GM18861 (cell line): ENCODE measurements at regions not wholly inside any gene's neighbourhood (a gene's known extent, or its start where the extent isn't known, plus 50 kb on each side); places are given as distances from the start of the nearest gene placed in this dataset.
"Not testable (repeated sequence)": the region's sequence is repeated elsewhere in the genome, so short reads cannot be mapped to it uniquely, and the experiment has no call there.

Source experiments
- ATAC-seq: cut with Tn5 transposase; IDR thresholded peaks from one replicate; pipeline ENCODE4 v1.9.1; 2021; ENCODE audit not compliant: unreplicated experiment

DNA sequence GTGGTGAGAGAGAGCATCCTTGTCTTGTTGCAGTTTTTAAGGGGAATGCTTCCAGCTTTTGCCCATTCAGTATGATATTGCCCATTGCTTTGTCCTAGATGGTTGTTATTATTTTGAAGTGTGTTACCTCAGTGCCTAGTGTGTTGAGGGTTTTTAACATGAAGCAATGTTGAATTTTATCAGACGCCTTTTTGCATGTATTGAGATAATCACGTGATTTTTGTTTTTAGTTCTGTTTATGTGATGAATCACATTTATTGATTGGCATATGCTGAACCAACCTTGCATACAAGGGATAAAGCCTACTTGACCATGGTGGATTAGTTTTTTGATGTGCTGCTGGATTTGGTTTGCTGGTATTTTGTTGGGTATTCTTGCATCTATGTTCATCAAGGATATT is 302.3 kb upstream of the G2E3 start:
- ATAC-seq, result no peak

DNA sequence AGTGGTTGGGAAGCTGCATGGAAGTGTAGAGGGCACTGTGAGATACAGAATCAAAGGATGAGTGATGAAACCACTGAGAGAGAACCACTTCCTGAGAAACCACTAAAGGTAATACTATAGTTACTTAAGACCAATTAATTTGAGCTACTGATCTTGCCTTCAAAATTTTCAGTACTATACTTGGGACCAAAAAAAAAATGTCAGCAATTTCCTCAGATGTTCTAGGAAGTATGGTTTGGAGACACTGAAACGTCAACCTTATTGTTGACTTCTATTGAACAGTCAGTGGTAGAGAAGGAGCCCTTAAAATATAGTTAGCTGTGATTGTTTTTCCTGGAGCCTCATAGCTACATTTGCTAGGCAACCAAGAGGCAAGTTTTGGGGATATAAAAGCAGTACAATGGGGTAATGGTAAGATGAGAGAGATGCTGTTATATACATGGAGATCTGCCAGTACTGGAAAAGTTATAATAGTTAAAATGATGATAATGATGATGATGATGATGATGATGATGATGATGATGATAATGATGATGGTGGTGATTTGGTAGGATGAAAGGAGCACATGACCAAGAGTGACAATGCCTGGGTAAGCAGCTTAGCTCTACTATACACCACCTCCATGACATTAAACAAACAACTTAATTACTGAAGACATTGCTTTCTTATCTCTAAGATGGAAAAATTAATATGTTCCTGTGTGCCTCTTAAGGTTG is 300.9 kb upstream of the G2E3 start:
- ATAC-seq, result no peak

DNA sequence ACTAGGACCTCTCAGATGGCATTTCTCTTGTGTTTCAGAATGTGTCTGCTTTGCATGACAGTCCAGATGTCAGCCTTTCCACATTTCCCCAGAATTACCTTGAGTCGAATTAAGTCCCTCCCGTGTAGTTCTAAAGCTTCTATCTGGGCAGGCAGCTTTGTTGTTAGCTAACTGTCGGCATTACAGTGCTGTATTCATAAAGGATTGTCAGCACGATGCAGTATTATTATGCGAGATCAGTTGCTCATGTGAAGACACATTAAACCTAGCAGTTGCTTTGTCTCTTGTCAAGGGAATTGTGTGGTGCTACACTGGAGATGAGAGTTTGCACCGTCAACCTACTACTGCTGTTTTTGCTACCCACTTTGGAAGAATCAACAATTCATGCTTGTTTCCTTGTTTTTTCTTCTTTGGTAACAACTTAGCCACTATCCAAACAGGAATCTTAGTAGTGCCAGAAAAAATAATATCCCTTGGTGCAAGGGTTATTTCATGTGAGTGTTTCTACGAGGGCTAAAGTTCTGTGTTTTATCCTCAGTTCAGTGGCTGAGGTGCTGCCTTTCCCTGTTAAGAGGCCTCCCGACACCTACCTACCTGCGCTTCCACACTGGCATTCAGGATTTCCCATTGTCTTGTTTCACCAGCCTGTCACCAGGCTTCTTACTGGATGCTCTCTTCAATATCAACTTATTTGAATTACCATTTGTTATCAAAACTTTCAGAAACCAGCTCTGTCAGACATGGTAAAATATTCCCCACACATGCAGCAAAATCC is 297.9 kb upstream of the G2E3 start:
- no peak for ATAC-seq

DNA sequence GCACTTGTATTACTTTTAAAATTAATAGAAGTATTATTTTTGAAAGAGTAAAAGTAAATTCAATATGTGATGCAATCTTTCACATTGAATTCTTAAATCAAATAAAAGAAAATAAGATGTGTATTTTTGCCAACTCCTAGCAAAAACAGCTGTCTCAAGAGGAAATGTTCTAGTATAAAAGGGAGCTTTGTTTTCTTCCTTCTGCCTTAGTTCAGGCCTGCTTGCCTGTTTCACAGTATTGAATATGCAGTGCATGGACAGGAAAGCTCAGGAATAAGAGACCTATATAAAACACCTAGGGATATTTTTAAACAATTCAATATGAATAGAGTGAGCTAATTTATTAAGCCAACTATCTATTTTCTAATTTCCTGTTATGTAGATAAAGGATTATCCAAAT is 294.8 kb upstream of the G2E3 start:
- ATAC-seq, result no peak

DNA sequence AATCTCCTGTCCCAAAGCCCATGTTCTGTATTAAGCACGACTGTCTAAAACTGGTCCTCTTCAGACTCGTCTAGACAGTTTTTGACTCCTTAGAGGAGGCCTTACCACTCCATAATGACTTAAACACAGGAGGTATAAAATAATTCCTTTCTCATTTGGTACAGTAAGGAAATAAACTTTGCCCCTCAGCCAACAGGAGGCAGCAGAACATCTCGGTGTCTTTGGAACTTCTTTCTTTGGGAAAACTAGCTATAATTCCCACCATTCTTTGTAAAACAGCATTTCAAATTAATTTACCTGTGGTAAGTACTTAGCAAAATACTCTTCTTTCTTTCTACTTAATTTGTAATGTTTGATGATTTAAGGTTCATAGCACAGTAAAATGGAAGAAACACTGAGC is 292.7 kb upstream of the G2E3 start:
- ATAC-seq, result no peak

DNA sequence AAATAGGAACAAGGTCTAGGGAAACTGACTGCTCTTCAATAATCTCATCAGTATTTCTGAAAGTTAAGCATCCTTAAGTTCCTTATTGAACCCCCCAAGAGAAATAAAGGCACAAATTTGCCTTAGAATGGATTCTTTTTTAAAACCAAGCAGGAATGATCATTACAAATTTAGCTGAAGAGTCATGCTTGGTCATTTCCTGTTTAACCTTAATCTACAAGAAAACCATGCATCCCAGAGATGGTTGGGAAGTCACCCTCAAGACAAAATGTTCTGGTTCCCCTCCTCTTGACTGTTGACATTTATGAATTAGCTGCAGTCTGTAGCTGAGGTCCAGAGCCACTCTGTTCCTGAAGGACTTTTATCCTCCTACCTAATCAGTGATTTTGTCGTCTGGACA is 291.8 kb upstream of the G2E3 start:
- ATAC-seq, result no peak

DNA sequence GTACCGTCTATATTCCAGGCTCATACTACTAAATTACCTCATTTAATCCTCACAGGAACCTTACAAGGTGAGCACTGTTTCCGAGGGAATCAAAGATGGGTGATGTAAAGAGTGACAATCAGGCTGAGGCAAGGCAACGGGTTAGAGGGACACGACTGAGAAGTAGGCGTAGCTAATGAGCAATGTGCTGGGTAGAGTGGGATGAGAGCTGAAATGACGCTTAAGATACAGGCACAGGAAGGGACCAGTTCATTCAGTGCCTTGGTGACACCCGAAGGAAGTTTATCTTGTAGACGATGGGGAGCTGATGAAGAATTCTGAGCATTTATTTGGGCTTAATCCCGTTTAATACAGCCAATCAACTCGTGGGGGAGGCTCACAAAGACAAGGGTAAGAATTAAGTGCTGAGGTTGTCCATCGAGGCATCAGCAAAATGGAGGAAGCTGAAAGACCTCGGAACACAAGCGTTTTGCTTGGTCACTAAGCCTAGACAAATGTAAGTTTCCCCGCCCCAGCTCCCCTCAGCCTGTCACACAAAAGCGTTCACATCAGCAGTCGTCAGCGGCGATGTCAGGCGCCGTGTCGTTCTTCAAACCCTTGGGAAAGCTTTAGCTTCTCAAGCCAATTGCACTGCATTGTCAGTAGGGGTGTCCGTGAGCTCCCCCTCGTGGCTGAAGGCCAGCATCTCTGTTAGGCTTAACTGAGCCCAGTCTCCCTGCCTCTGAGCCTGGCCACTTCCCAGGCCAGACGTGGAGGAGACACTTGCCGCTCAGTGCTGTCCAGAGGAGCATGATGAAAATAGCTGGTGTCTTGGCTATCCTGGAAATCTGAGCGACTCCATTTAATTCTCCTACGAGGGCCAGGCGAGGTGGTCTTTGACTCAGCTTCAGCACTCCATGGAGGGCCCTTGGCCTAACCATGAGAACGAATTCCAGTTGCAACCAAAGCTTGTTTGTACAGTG is 288.5 kb upstream of the G2E3 start:
- peak; percentile 97 for ATAC-seq

DNA sequence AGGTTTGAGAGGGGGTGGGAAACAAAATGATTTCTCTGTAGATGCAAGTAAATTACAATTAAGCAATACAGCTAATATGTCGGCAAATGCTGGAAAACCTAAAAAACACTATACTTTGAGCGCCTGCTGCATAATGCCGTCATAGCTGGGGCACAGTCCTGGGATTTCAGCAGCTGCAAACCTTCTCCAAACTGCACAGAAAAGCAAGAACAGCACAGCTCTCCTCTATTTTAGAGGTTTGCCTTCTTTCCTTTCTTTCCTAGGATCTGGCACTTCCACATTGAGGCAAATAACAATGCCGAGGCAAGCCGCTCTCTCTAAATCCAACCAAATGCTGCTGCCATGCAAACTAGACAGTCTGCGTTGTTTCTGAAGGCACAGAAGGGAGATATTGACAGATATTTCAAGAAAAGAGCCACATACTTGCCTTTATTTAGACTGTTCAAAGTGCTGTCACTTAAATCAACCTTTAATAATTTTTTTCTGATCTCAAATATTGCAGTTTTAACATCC is 287.1 kb upstream of the G2E3 start:
- no peak for ATAC-seq

DNA sequence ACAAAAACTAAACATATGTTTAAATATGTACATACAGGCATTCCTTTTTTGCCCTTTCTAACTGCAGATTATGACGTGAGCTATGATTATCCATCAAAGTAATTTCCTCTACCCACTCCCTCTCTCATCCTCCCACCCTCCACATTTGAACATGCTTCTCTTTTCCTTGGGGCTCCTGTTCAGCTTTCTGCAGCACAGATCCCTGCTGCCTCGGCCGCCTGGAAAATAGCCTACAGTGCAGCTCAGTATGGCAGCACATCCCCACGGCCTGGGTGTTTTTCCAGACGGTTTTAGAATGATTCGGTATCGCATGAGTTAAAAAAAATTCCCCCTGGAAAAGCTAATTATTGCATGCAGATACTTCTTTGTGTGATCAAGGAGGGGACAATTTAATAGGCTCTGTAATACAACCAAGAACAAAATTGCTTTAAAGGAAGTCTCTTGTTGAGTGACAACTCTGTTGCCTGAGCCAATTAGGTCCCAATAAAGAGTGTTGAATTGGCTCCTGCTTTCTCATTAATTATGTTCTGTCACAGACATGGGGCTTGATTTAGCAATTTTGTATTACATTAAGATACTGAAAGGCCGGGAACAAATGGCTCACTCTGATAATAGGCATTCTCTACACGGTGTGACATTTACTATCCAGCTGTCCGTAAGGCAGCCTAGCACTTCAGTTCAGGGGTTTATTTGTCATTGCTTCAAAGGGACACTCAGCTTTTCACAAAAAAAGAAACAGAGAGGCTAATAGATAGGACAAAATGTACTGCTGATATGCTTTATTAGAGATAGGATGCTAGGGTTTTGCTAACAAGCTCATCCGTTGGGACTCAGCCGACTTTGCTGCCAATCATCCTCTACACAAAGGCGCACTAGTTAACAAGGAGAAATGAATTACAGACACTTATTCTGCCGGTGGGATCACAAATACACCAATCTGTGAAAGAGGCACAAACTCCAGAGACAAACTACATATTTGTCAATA is 285.8 kb upstream of the G2E3 start:
- no peak for ATAC-seq

DNA sequence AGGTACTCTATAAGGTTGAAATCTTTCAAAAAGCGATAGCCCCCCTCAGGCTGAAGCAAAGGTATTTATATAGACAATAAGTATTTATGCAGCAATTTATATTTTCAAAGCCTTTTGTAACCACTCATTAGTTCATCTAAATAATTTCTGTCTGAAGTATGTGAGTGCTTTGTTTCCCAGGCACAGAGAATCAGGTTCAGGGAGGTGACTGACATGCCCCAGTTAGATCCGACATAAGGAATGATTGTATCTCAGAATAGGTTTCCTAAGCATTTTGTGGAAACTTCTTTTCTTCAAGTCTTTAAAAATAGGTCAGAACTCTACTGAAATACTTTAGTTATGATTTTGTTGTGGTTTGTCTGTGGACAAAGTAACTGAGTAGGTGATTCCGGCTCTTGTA is 283.4 kb upstream of the G2E3 start:
- ATAC-seq, result no peak

DNA sequence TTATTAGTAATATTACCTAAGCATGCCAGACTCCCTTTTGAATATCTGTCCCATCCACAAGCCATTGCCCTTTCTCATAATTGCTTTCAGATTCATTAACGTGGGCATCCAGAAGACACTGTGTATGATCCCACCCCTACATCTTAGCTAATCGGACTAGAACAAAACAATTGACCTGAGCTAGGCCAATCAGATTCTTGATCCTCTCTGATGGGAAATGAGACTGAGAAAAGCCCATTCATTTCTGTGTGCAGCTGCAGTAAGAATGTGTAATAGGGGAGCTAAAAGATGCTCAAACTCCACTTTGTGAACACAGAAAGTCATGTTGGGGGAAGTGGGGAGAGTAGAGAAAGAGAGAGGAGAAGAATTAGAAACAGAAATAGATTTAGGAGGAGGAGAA is 281.7 kb upstream of the G2E3 start:
- no peak for ATAC-seq

DNA sequence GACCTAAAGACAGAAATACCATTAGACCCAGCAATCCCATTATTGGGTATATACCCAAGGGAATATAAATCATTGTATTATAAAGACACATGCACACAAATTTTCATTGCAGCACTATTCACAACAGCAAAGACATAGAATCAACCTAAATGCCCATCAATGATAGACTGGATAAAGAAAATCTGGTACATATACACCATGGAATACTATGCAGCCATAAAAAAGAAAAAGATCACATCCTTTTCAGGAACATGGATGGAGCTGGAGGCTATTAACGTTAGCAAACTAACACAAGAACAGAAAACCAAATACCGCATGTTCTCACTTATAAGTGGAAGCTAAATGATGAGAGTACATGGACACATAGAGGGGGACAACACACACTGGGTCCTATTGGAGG is 280.1 kb upstream of the G2E3 start:
- ATAC-seq, result not testable (repeated sequence)

DNA sequence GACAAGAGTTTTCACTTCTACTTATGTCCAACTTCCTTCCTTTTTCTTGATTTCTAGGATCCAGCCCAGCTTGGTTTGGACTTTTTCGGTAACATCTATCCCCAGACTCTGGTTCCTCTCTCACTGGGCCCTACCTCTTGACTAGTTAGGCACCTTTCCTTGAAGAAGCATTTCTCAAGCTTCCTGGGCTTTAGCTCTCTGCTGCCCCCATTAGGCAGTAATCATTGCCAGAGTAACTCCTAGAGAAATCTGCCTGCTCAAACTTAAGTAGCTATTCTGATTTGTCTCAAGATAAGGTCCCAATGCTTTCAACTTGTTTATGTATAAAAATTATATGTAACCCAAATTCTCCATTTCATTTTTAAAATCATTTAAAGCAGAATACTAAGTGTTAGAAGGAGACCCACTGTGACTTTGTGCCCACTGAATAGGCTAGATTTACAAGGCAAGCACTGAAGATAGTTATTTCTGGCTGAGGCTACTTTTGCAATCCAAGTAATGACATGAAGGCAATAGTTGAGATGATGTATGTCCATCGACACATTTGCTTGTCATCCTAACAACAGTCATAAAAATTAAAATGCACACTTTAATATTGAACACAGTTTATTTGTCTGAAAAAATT is 275.0 kb upstream of the G2E3 start:
- ATAC-seq, result no peak

DNA sequence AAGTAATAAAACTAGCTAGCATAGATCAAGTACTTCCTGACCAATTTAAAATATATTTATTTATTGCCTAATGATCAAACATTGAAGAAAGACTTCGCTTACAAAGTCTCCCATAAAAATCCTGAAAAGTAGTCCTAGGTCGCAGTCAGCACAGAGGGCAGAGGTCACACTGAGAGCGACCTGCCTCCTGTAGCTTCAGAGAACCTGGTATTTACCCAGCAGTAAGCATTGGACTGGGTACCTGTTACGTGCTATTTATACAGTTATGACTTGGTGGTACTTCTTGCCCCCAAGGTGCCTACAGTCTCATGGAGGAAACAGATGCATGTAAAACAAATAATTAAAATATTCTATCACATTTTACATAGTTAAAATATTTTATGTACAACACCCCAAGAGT is 274.1 kb upstream of the G2E3 start:
- no peak for ATAC-seq

DNA sequence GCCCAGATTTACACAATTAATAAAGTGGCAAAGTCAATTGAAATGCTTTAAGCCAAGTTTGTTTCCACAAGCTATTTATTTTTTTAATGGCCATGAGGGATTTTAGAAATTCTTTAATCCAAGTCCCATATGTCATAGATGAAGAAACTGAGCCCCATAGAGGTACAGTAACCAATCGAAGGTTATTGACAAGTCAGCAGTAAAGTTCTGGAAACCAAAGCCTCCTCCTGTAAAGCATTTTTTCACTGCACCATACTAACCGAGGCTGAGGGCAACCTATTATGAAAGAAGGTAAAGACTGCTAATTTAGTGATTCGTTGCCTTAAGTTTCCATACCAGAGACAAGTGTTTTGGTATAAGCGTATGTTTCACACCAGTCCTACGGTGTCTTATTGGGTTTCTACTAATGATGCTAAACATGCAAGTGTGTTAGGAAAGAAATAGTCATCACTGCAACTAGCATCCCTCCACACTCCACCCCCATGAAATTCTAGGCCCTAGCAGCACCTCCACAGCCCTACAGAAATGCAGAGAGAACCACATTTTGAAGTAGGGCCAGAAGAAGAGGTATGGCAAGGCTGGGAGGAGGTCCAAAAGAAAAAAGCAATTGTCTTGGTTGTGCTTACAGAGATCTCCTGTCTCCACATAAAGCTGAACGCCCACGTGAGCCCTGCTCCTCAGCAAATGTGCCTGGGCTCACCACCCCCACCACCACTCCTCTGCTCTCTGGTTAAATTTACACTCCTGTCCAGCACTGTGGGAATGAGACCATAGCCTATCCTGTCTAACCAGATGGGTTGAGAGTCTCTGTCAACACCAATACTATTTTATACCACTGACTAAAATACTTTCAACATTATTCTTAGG is 271.1 kb upstream of the G2E3 start:
- ATAC-seq, result no peak

DNA sequence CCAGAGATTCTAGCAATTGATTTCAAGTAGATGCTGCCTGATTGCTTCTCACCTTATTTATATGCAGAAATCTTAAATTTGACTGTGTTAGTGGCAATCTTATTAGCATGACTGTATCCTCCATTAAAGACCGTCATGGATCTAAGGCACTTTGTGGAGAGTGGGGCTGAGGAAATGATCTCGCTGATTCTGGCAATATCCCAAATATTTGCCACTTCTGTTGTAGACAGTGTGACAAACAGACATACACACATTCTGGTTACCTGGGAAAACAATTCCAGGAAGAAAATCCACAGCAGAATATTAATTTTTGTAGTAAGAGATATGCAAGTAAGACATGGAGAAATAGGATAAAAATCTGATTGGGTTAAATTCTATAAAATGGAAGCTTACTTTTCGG is 269.0 kb upstream of the G2E3 start:
- no peak for ATAC-seq

DNA sequence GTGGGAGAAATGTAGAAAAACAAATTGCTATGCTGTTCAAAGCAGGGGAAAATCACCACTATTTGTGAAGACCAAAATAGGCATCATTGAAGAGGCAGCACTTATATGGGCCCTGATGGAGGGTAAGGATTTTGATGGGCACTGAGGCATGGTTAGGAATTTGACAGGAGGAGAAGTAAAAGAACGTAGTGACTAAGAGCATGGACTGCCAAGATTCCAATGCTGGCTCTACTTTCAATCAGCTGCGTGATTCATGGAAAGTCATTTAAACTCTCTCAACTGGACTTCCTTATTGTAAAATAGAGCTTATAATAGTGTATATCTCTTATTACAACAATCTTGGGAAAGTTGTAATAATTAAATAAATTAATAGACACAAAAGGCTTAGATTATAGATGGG is 267.7 kb upstream of the G2E3 start:
- ATAC-seq, result no peak

DNA sequence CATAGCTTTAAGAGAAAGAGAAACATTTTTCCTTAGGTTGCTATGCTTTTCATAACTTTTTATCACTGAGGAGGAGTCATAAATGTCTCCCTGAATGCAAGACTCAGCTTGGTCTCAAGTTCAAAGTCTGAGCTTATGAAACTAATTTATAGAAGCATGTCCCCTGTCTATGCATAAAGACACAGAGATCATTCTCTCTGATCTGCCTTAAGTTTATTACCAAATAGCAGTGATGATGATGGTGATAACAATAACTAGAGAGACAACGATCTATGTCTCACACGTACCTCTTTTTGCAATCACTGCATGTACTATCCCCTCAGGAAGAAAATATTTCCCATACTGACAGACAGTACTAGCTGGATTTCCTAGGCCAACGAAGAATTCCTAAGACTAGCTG is 266.4 kb upstream of the G2E3 start:
- ATAC-seq, result no peak

DNA sequence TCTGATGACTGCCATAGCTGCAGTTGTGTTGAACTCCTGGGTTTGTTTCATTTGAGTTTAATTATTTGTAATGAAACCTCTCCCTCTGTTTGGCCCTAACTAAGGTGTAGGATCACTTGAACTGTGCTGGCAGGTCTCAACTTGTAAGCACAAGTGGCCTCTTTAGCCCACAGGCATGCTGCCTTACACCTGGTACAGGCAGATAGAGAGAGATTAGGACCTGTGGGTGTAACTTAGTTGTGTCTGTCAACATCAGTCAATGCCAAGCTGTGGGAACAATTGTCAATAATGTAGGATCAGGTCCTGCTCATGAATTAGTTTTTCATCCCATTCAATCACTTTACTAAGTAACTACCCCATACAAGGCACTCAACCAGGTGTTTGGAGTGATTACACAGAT is 263.0 kb upstream of the G2E3 start:
- no peak for ATAC-seq
